Esophagus muscularis mucosa (tissue), 3 donors: ENCODE measurements at regions not wholly inside any gene's neighbourhood (a gene's known extent, or its start where the extent isn't known, plus 50 kb on each side); places are given as distances from the start of the nearest gene placed in this dataset.
A peak's percentile ranks its signal among the peaks of the same experiment; 100 is the strongest.

Experiments used
- CTCF ChIP-seq, 3 experiments: fragments of 200-600 bp in 2 of 3; fragments of 450-650 bp in 1 of 3; sonication (generic) in 2 of 3; IDR thresholded peaks; one replicate each; pipeline ENCODE4 v1.5.1; 2017 to 2019; ENCODE audit warnings: antibody characterized with exemption in 3 of 3, mild to moderate bottlenecking in 2 of 3, moderate library complexity in 1 of 3
- POLR2A ChIP-seq: fragments of 450-650 bp; IDR thresholded peaks from one replicate; pipeline ENCODE4 v1.6.1; 2017; ENCODE audit warnings: antibody characterized with exemption, moderate library complexity, mild to moderate bottlenecking, low read depth
- POLR2AphosphoS5 ChIP-seq, 2 donors: sonication (generic); formaldehyde crosslinking; IDR thresholded peaks; one replicate each; pipeline ENCODE4 v1.6.1; 2017; ENCODE audit warnings: antibody characterized with exemption in 2 of 2

- TF ChIP-seq CTCF (IDR thresholded peaks at IDR 0.05) (no peak), POLR2AphosphoS5 (IDR thresholded peaks at IDR 0.05) (peak; percentile 13 to 22), POLR2A (no peak)
Measured at GRCh38 chr10:128808921-128809440, 658.1 kb upstream of the MGMT start.
